H1 (cell line): ENCODE measurements at regions not wholly inside any gene's neighbourhood (a gene's known extent, or its start where the extent isn't known, plus 50 kb on each side); places are given as distances from the start of the nearest gene placed in this dataset.

Experiments
- CBX5 ChIP-seq: fragments of 300-800, 300-1000 bp; sonication (generic); IDR thresholded peaks from 2 replicates; pipeline ENCODE4 v1.7.1; 2016; ENCODE audit warnings: antibody characterized with exemption, low read length, low read depth
- HDAC2 ChIP-seq, 2 experiments: fragments of 300-600 bp in 1 of 2; sonication (generic) in 1 of 2; IDR thresholded peaks; 2 replicates each; pipeline ENCODE4 v1.6.1; 2011 to 2012; ENCODE audit warnings: low read depth in 2 of 2, low read length in 2 of 2, mild to moderate bottlenecking in 2 of 2, moderate library complexity in 2 of 2, borderline replicate concordance in 1 of 2, inconsistent platforms in 1 of 2
- KDM4A ChIP-seq: IDR thresholded peaks from one replicate; pipeline ENCODE4 v1.7.1; 2012; ENCODE audit warnings: low read depth, mild to moderate bottlenecking, moderate library complexity, low read length, inconsistent platforms; ENCODE audit not compliant: severe bottlenecking
- MAX ChIP-seq: IDR thresholded peaks from 2 replicates; pipeline ENCODE4 v1.6.1; 2012; ENCODE audit warnings: inconsistent platforms
- POLR2A ChIP-seq, 2 experiments: IDR thresholded peaks; 1 replicate in 1 of 2; 2 replicates in 1 of 2; pipeline ENCODE4 v1.6.1; 2011; ENCODE audit warnings: low read depth in 2 of 2, low read length in 2 of 2, mild to moderate bottlenecking in 2 of 2; ENCODE audit errors: control extremely low read depth in 1 of 2
- RBBP5 ChIP-seq: IDR thresholded peaks from 2 replicates; pipeline ENCODE4 v1.7.1; 2012; ENCODE audit warnings: low read depth, mild to moderate bottlenecking, inconsistent platforms, low read length, moderate library complexity, borderline replicate concordance
- TBP ChIP-seq: IDR thresholded peaks from 2 replicates; pipeline ENCODE4 v1.6.1; 2011; ENCODE audit warnings: low read depth, low read length, improper control_type of control experiment
- YY1 ChIP-seq: IDR thresholded peaks from 2 replicates; pipeline ENCODE4 v1.6.1; 2011; ENCODE audit warnings: low read depth, mild to moderate bottlenecking, low read length
- TF ChIP-seq, protein P1 (sequence below), 3 experiments: IDR thresholded peaks; 1 replicate in 2 of 3; 2 replicates in 1 of 3; pipeline versions ENCODE4 v1.5.1 to v1.6.1; 2011; ENCODE audit warnings: low read length in 3 of 3, mild to moderate bottlenecking in 3 of 3, inconsistent platforms in 2 of 3, low read depth in 1 of 3, moderate library complexity in 1 of 3; ENCODE audit not compliant: insufficient read depth in 1 of 3; ENCODE audit errors: control extremely low read depth in 1 of 3

GRCh38 chr7:25845464-25845863 lies 306.5 kb upstream of the NFE2L3 start:
- TF ChIP-seq MAX (no peak), TBP (no peak), KDM4A (no peak), YY1 (no peak), HDAC2 (IDR thresholded peaks at IDR 0.05; ENCODE audit: borderline replicate concordance in 1 of 2, low read depth in 2 of 2, low read length in 2 of 2) (no peak), POLR2A (IDR thresholded peaks at IDR 0.05; ENCODE audit: control extremely low read depth in 1 of 2, low read depth in 2 of 2, low read length in 2 of 2) (no peak), CBX5 (no peak), RBBP5 (no peak)
- TF ChIP-seq, protein P1, sequence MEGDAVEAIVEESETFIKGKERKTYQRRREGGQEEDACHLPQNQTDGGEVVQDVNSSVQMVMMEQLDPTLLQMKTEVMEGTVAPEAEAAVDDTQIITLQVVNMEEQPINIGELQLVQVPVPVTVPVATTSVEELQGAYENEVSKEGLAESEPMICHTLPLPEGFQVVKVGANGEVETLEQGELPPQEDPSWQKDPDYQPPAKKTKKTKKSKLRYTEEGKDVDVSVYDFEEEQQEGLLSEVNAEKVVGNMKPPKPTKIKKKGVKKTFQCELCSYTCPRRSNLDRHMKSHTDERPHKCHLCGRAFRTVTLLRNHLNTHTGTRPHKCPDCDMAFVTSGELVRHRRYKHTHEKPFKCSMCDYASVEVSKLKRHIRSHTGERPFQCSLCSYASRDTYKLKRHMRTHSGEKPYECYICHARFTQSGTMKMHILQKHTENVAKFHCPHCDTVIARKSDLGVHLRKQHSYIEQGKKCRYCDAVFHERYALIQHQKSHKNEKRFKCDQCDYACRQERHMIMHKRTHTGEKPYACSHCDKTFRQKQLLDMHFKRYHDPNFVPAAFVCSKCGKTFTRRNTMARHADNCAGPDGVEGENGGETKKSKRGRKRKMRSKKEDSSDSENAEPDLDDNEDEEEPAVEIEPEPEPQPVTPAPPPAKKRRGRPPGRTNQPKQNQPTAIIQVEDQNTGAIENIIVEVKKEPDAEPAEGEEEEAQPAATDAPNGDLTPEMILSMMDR (IDR thresholded peaks at IDR 0.05; ENCODE audit: control extremely low read depth in 1 of 3, insufficient read depth in 1 of 3, low read depth in 1 of 3, low read length in 3 of 3): no peak
